DMS153 treated with DMSO at 0.1 percent for 48 hours (cell line): ENCODE measurements at regions not wholly inside any gene's neighbourhood (a gene's known extent, or its start where the extent isn't known, plus 50 kb on each side); places are given as distances from the start of the nearest gene placed in this dataset.

Source experiments
- DNase-seq: peaks from one replicate; lab custom pipeline; 2025; ENCODE audit not compliant: unreplicated experiment; lab: John Stamatoyannopoulos, UW

- no peak for DNase-seq
Observed at GRCh38 chr22:27477171-27477570, 324.4 kb downstream of the MN1 start.

DNA sequence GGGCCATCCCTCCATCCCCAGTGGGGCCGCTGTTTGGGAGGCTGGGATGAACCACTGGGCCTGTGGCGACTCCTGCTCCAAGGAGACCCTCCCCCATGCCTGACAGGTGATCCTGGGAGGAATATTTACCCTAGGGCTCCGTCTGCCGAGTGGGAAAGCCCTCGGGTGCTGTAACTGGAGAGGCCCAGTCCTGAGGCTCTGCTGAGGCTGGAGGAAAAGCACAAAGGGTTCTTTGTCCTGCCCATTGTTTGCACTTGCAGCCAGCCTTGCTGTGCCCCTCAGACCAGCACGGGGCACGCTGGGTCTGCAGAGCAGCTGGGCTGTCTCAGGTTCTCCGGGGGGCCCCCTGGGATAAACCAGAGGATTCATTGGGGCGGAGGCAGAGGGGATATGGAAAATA, 321.1 kb downstream of the MN1 start:
- peak; percentile 66 for DNase-seq

DNA sequence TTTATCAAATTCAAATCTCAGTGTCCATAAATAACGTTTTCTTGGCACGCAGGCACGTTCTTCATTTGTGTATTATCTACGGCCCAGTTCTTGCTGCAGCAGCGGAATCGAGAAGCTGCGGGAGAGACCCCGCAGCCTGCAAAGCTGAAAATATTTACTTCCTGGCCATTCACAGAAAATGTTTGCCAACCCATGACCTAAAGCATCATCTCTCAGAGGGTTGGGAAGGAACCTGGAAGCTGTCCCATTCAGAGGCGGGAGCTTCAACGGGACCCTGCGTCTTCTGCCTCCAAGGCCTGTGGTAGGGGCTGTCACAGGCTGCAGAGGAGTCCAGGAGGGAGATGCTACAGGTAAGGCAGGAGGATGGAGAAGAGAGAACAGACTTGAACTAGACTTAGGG, 319.2 kb downstream of the MN1 start:
- no peak for DNase-seq

- no peak for DNase-seq
Observed at GRCh38 chr22:27483095-27483785, 318.3 kb downstream of the MN1 start.

GRCh38 chr22:27485842-27486241, 315.7 kb downstream of the MN1 start:
- DNase-seq = no peak

- no peak for DNase-seq
Observed at GRCh38 chr22:27487600-27488452, 313.7 kb downstream of the MN1 start.

GRCh38 chr22:27488456-27489177, 312.9 kb downstream of the MN1 start:
- DNase-seq = no peak

DNA sequence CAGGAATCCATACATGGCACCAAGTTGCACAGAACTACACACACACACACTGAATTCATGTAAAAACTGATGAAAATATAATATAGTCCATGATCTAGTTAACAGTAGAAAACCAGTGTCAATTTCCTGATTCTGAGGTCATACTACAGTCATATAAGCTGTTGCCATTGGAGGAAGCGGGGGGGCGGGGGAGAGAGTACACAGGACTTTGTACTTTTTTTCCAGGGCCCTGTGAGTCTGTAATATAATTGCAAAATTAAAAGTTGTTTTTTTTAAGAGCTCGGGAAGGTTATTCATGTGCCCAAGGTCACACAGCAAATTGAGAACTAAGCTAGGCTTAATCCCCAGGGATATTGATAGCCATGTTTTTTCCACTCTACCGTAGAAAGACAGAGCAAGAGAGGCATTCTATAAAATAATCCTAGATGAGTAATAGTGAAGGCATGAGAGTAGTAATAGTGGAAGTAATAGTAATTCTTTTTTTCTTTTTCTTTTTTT, 312.3 kb downstream of the MN1 start:
- no peak for DNase-seq

DNA sequence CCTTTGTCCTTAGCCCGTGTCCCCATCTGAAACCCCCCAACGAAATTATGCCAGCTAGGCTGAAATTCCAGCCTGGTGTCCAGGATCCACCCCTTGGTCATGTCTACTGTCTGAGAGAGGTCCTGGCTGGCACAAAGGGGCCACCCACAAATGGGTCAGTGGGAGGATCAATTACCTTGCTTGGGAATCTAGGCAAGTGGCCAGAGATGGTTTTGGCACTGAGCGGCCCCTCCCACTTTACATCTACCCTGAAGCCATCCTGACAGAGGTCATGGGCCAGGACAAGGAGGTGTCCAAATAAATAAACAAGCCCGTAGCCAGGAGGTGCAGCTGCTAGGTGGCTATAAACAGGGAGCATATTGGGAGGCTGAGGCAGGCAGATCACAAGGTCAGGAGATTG, 311.5 kb downstream of the MN1 start:
- DNase-seq = no peak

GRCh38 chr22:27491888-27492287, 309.7 kb downstream of the MN1 start:
- DNase-seq = no peak

DNA sequence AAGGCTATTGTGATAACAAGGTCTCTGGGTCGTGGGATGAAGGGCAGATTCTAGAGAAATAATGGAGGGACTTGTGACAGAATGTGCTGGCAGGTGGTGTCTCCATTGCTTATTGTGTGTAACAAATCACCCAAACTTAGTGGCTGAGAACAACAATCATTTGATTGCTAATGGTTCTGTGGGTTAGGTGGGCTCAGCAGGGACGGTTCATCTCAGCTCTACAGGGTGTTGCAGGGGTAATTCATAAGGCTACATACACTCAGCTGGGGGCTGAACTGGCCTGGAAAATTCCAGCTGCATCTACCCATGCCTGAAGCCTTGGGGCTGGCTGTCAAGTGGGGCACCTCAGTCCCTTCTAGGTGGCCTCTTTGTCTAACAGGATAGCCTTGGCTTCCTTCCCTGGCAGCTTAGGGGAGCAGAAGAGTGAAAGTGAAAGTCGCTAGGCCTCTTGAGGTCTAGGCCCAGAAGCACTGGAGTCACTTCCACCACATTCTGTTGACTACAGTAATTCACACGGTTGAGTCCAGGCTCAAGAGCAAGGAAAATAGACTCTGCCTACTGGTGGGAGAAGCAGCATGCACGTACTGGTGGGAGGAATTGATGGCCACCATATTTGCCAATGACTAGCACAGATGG, 308.9 kb downstream of the MN1 start:
- DNase-seq = no peak

GRCh38 chr22:27493796-27494195, 307.8 kb downstream of the MN1 start:
- DNase-seq = no peak

GRCh38 chr22:27494785-27495184, 306.8 kb downstream of the MN1 start:
- DNase-seq = no peak

GRCh38 chr22:27495325-27495724, 306.2 kb downstream of the MN1 start:
- DNase-seq = no peak

DNA sequence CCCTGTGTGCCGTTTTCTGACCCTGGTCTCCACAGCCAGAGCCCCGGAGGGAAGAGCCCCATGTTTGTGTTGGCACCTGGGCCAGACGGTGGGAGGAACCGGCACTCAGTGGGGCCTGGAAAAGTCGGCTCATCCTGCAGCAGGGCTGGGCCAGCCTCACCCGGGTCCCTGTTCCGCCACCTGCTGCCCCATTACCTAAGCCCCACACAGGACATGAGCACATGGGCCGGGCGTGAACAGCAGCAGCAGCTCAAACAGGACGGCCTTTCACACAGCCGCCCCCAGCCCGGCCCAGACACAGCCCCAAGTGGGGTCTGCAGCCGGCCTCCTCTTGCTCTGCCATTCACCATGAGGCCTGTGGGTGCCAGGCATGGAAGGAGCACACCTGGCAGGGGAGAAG, 302.4 kb downstream of the MN1 start:
- DNase-seq = no peak

GRCh38 chr22:27501191-27501936, 300.2 kb downstream of the MN1 start:
- no peak for DNase-seq

DNA sequence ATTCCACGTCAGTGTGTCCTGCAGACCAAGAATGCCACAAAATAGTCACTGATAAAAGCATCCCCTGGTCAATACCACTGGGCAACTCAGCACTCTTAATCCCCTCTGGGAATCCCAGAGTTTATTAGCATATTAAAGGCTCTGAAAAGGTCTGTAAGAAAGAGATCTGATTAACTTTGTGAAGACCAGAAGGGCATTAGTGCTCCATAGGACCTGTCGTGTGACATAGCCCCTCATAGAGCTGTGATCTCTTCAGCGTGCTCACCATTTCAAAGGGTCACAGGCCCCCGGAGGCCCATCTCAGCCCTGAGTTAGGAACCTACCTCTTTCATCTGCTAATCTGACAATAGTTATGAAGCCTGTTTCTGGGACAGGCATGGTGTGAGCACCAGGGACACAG, 299.2 kb downstream of the MN1 start:
- DNase-seq = no peak

- DNase-seq = no peak
Observed at GRCh38 chr22:27504360-27505253, 296.9 kb downstream of the MN1 start.

DNA sequence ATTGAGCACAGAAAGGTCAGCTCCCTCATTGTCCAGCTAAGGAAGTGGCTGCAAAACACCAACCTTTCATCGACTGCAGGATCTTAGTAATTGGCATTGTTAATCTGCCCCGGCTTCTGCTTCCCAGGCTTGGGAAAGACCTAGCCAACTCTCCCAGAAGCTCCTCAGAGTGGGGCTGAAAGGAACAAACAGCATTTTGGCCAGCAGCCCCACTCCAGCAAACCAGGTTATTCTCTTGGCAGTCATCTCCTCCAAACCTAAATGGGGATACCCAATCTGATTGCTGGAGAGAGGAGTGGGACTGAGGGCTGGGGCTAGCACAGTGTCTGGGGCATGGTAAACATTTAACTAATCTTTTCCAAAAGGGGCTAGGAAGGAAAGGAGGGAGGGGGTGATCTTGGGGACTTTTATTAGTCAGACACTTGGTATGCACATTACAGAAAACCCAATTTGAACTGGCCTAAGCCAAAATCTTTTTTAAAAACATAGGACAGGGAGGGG, 294.4 kb downstream of the MN1 start:
- no peak for DNase-seq
